IPS-18c (cell line): ENCODE measurements at regions not wholly inside any gene's neighbourhood (a gene's known extent, or its start where the extent isn't known, plus 50 kb on each side); places are given as distances from the start of the nearest gene placed in this dataset.
"Not testable (repeated sequence)": the region's sequence is repeated elsewhere in the genome, so short reads cannot be mapped to it uniquely, and the experiment has no call there.

Experiments used
- H3K4me3 ChIP-seq: 2 replicates; pipeline ENCODE4 v1.7.0; 2013; ENCODE audit warnings: low read depth, mild to moderate bottlenecking, low read length, moderate library complexity; ENCODE audit not compliant: insufficient read depth
- H3K9me3 ChIP-seq: one replicate; pipeline ENCODE4 v1.6.1; 2013; ENCODE audit warnings: mild to moderate bottlenecking, low read length, moderate library complexity; ENCODE audit not compliant: control insufficient read depth, insufficient read depth

DNA sequence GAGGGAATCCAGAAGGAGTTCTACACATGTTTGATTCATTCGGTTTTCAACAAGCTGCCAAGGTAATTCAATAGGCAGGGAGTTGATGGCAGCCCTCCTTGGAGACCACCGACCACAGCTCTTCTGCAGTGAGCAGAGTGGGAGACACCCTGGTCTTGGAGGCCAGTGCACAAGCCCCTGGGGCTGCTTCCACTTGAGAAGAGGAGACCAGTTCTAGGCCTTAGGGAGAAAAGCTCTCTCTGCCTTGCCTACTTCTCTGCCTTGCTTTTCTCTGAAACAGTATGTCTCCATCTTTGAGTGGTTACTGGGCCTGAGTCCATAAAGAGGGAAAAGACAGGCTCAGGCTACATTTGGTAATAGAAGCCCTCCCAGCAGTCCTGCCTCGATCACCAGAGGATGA is 671.9 kb downstream of the UQCRFS1 start:
- Histone ChIP-seq H3K9me3 (no peaks in the 10 kb centered on the region), H3K4me3 (no peak overlapping the region)

DNA sequence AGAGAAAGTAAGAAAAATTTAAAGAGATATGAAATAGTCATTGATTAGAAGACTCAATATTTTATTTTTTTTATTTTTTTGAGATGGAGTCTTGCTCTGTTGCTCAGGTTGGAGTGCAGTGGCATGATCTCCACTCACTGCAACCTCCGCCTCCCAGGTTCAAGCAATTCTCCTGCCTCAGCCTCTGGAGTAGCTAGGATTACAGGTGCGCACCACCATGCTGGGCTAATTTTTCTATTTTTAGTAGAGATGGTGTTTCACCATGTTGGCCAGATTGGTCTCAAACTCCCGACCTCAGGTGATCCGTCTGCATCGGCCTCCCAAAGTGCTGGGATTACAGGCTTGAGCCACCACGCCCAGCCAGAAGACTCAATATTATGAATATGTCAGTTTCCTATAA is 672.6 kb downstream of the UQCRFS1 start:
- H3K9me3 ChIP-seq, H3K4me3 ChIP-seq: not testable (repeated sequence)

DNA sequence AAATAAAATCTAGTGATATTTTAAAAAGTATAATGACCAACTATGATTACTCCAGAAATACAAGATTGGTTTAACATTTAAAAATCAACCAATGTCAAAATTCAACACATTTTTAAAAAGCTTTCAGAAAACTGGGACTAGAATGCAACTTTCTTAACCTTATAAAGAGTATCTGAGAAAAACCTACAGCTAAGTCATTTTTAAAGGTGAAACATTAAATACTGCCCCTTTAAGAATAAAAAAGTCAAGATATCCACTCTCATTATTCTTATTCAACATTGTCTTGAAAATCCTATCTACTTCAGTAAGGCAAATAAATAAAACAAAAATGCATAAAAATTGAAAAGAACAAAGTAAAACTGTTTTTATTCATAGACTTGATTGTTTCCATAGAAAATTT is 673.2 kb downstream of the UQCRFS1 start:
- Histone ChIP-seq H3K4me3 (no peak overlapping the region), H3K9me3 (no peaks in the 10 kb centered on the region)

DNA sequence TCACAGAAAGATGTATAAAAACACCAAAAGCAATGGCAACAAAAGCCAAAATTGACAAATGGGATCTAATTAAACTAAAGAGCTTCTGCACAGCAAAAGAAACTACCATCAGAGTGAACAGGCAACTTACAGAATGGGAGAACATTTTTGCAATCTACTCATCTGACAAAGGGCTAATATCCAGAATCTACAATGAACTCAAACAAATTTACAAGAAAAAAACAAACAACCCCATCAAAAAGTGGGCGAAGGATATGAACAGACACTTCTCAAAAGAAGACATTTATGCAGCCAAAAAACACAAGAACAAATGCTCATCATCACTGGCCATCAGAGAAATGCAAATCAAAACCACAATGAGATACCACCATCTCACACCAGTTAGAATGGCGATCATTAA is 674.4 kb downstream of the UQCRFS1 start:
- not testable (repeated sequence) for H3K4me3 ChIP-seq, H3K9me3 ChIP-seq

DNA sequence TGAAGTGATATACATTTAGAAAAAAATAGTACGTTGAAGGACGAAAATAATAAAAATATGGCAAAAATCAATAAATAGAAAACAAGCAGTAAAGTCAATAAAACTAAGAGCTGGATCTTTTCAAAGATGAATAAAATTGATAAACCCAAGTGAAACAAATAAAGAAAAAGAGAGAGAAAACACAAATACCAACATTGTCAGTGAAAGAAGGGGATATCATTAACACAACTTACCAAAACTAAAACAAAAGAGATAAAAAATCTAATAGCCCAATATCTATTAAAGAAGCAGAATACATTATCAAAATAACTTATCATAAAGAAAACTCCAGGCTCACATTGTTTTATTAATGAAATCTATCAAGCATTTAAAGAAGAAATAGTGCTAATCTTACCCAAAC is 675.1 kb downstream of the UQCRFS1 start:
- no peaks in the 10 kb centered on the region for H3K9me3 ChIP-seq

DNA sequence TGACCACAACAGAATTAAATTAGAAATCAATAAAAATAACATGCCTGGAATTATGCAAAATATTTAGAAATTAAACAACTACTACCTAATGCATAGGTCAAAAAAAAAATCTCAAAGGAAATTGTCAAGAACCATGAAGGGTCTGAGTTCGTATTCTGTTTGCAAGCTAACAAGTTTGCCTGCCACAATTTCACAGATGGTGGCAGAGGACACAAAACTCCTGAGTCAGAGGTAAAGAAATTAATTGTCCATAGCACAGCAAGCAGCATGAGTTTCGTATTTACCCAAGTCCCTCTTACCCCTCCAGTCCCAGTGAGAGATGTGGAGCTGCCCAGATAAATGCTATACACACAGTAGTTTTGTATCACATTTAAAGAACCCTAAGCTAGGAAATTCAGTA is 675.9 kb downstream of the UQCRFS1 start:
- Histone ChIP-seq H3K4me3 (no peak overlapping the region), H3K9me3 (no peaks in the 10 kb centered on the region)

More for the DNA sequence above, 675.1 kb downstream of the UQCRFS1 start:
- H3K4me3 ChIP-seq = no peak overlapping the region

DNA sequence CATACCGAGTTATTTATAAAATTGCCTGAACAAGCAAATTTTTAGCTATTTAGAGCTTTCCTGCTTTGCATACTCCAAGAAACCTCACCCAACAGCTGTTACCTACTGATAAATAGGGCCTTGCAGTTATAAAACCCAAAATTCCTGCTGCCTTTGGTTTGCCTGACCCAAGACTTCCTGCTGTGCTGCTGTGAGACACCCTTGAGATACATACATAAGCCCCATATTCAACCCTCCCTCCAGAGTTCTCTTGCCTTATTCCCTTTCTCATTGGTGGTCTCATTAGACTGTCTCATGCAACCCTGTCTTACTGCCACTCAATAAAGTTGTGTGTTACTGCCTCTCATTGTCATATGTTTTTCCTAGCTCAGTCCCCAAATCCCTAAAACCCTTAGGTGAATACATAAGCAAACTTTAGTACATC is 677.6 kb downstream of the UQCRFS1 start:
- no peak overlapping the region for H3K4me3 ChIP-seq
- no peaks in the 10 kb centered on the region for H3K9me3 ChIP-seq

DNA sequence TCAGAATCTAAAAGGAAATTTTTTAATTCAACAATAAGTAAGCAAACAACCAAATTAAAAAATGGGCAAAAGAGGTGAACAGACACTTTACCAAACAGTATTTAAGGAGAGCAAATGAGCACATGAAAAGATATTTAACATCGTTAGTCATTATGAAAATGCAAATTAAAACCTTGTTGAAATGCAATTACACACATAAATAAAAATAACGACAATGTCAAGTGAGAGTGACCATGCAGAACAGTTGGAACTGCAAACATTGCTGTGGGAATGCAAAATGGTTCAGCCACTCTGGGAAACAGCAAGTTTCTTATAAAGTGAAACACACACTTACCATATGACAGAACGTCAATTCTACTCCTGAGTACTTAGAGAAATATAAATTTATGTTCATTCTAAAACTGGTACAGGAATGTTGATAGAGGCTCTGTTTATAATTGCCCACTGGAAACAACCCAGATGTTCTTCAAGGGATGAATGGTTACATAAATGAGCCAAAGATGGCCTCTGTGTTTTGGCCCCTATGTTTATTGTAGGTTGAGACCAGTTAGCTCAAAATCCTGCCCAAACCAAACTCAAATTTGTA is 678.1 kb downstream of the UQCRFS1 start:
- Histone ChIP-seq H3K4me3 (no peak overlapping the region), H3K9me3 (no peaks in the 10 kb centered on the region)

DNA sequence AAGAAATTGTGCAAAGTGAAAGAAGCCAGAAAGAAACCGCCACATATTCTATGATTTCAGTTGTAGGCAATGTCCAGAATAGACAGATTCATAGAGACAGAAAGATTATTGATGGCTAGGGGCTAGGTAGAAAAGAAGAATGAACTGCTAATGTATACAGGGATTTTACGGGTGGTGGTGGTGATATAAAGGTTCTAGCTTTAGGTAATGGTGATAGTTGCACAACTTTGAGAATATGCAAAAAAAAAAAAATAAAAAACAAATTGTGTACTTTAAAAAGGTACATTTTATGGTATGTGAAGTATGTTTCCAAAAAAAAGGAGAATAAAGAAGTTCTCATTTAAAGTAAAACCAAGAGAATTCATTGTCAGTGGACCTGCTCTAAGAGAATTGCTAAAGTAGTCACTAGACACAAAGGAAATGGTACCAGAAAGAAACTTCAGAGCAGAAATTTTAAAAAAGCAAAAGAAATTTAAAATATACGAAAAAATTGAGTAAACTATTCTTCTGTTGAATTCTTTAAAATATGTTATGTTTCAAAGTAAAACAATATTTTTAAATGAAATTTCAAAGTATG is 680.1 kb downstream of the UQCRFS1 start:
- Histone ChIP-seq H3K9me3 (no peaks in the 10 kb centered on the region), H3K4me3 (no peak overlapping the region)

DNA sequence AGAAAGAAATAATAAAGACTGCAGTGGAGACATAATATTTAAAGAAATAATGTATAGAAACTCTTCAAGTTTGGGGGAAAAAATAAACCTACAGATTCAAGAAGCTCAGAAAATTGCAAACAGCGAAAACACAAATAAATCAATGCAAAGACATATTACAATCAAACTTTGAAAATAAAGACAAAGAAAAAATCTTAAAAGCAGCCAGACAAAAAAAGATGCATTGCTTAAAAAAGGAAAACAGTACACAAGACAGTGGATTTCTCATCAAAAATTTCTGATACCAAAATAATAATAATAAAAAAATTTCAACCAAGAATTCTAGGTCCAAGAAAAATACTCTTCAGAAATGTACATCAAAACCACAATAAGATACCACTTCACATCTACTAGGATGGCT is 681.0 kb downstream of the UQCRFS1 start:
- Histone ChIP-seq H3K9me3 (no peaks in the 10 kb centered on the region), H3K4me3 (no peak overlapping the region)

DNA sequence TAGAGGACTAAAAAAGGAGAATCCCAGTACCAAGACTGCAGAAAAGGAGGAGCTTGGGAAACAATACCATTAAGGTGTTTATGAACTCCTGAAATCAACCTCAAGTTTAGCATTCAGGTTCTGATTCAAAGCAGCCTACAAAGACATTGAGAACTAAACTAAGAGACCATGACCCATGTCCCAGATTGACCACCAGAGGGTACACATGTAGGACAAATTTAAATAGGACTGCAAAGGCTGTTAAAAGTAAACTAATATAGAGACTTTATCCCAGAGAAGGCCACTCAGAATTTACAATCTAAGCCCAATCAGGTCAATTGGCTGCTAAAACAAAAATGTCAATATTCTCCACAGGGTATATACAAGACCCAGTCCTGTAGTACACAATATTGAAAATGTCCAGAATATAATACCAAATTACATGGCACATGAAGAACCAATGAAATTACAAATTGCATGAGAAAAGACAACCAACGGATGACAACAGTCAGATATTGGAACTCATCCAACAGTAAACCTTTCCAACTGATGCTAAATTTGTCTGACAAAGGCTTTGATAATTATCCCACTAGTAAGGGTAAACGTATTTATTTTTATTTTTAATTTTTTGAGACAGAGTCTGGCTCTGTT is 682.4 kb downstream of the UQCRFS1 start:
- Histone ChIP-seq H3K4me3 (no peak overlapping the region), H3K9me3 (no peaks in the 10 kb centered on the region)

DNA sequence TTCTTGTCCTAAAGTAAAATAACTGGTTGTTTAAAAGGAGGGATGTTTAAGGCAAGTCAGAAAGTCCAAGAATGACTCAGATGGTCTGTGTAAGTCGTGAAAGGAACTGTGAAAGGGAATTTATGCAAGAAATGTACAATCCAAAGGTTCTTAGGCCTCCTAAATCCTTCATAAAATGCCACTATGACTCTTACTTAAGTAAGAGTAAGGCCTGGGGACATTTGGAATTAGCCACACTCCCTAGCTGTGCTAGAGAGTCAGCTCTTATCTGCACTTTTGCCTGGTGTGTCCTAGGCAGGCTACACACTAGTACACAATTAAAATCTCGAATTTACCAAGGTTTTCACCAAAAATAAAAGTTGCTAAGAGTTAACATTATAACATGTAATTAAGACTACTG is 686.9 kb downstream of the UQCRFS1 start:
- Histone ChIP-seq H3K9me3 (no peaks in the 10 kb centered on the region), H3K4me3 (no peak overlapping the region)

DNA sequence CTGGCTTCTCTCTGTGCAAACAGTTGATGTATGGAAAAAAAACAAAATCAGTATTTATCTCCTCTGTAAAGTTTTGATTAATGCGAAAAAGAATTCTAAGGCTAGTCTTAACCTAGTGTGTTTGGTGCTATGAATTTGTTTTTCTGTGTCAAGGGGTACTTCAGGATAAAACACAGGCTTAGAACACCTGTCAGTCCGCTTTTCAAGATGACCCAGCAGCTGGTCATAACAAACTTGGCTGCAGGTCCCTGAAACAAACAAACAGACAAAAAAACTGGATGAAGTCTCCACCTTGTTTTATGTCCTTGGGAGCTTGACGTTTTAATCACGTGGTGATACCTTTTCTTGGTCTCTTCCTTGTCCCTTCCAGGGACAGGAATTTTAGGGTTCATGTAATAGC is 689.3 kb downstream of the UQCRFS1 start:
- Histone ChIP-seq H3K9me3 (no peaks in the 10 kb centered on the region), H3K4me3 (no peak overlapping the region)

DNA sequence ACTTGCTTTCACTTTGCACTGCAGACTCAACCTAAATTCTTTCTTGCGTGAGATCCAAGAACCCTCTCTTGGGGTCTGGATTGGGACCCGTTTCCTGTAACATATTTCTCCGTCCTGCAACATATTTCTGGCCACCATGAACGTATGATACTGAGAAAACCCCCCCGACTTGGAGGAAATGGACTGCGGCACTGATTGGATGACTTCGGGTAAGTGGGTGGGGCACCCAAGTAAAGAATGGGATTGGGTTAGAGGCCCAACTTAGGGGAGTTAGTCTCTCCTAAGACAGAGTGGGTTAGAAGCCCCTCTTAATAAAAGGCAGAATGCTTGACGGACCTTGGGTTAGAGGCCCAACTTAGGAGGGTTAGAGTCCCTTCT is 690.4 kb downstream of the UQCRFS1 start:
- H3K9me3 ChIP-seq = no peaks in the 10 kb centered on the region

DNA sequence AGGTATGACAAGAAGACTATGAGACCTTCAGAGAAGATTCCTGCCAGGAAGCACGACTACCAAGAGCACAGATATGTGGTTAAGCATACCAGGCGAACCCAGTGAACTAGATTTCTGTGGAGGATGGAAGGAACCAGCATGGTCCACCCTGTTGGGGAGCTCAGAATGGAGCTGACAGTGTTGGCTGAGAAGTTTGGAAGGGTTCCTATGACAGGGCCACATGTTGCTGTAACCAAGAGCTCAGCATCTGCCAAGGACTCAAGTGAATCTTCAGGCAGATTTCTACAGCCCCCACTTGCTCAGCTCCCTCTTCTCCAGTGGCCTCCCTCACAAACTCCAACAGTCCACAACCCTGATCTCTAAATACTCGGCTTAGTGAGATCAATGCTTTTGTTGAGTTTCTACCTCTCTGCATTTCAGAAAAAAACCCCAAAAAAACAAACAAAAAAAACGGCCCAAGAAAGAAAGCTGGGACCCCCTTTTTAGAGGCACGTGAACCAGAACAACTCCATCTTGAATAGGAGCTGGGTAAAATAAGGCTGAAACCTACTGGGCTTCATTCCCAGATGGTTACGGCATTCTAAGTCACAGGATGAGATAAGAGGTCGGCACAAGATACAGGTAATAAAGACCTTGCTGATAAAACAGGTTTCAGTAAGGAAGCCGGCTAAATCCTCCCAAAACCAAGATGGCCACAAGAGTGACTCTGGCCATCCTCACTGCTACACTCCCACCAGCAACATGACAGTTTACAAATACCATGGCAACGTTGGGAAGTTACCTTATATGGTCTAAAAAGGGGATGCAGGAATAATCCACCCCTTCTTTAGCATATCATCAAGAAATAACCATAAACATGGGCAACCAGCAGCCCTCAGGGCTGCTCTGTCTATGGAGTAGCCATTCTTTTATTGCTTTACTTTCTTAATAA is 691.1 kb downstream of the UQCRFS1 start:
- H3K4me3 ChIP-seq = no peak overlapping the region
- H3K9me3 ChIP-seq = no peaks in the 10 kb centered on the region

More for the DNA sequence above, 690.4 kb downstream of the UQCRFS1 start:
- H3K4me3 ChIP-seq = no peak overlapping the region

DNA sequence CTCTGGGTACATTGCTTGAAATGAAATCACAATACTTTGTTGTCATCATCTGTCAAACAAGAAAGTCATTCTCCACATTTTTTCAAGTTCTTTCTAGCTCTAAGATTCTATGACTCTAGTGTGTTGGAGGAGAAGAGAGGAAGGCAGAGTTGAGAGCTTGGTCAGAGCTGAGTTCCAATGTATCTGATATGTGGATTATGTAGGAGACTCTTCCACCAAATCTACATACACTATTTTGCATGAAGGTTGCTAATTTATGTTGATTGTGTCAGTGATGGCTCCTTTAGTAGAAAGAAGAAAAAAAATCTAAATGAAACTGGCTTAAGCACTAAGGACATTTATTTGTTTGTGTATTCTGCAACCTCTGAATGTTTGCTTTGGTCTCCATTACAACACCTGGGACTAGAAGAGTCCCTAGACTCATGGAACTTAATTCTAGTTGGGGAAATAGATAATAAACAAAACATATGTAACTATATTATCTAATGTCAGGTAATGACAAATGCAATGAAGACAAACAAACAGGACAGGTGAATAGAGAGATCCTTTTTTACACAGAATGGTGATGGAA is 691.9 kb downstream of the UQCRFS1 start:
- H3K4me3 ChIP-seq = no peak overlapping the region
- H3K9me3 ChIP-seq = no peaks in the 10 kb centered on the region

DNA sequence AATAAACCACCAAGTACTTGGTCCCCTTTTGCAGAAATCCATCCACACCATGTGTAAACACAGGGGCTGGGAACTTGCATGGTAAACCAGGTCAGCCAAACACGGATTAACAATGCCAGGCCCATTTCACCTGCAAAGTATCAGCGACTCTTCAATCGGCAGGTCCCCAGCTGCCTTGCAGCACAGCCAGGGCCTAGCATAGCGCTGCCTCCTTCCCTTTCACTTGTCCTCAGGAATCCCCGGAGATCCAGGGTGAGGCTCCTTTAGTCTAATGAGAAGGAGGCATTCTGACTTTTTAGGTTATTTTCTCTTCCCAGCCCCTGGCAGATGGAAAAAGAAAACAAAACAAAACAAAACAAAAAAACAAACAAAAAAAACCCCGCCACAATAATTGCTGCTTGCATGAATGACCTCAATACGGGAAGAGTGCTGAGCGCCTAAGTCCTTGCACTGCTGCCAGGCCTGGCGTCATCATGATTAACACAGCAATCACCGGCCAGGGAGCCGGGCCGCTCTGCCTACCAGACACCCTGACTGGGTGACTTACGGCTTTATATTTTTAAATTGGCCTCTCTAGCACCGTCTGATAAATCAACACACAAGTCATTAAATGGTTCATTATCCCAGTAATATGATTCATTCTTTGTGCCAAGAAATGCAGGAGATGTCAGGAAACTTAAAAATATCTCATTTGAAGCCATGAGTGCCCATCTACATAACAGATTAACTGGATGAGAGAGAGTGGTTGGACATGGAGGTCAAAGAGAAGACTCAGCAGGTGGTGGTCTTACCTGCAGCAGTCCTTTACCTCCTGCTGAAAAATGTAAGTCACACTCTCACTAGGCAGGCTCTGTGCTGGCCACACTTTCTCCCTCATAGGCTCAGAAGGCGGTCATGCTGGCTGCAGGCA is 692.7 kb downstream of the UQCRFS1 start:
- no peaks in the 10 kb centered on the region for H3K9me3 ChIP-seq
- H3K4me3 ChIP-seq = no peak overlapping the region
